Right lobe of liver (tissue), 4 donors: ENCODE measurements at regions not wholly inside any gene's neighbourhood (a gene's known extent, or its start where the extent isn't known, plus 50 kb on each side); places are given as distances from the start of the nearest gene placed in this dataset.

ENCODE experiments used
- POLR2A ChIP-seq: fragments of 450-650 bp; IDR thresholded peaks from one replicate; pipeline ENCODE4 v1.6.1; 2017; ENCODE audit warnings: antibody characterized with exemption, mild to moderate bottlenecking
- TF ChIP-seq, protein P1 (sequence below), 4 donors: fragments of 200-600 bp in 3 of 4; fragments of 450-650 bp in 1 of 4; IDR thresholded peaks; one replicate each; pipeline versions ENCODE4 v1.5.1 to v1.8.0; 2016 to 2022; ENCODE audit warnings: antibody characterized with exemption in 4 of 4, mild to moderate bottlenecking in 2 of 4
- donor health status: DM: no; HTN: no; CAD: no.
- donor health status: DM: no; HTN: no; CAD: no.
- donor health status: DM: no; HTN: yes; CAD: no.

- TF ChIP-seq, protein P1, sequence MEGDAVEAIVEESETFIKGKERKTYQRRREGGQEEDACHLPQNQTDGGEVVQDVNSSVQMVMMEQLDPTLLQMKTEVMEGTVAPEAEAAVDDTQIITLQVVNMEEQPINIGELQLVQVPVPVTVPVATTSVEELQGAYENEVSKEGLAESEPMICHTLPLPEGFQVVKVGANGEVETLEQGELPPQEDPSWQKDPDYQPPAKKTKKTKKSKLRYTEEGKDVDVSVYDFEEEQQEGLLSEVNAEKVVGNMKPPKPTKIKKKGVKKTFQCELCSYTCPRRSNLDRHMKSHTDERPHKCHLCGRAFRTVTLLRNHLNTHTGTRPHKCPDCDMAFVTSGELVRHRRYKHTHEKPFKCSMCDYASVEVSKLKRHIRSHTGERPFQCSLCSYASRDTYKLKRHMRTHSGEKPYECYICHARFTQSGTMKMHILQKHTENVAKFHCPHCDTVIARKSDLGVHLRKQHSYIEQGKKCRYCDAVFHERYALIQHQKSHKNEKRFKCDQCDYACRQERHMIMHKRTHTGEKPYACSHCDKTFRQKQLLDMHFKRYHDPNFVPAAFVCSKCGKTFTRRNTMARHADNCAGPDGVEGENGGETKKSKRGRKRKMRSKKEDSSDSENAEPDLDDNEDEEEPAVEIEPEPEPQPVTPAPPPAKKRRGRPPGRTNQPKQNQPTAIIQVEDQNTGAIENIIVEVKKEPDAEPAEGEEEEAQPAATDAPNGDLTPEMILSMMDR (IDR thresholded peaks at IDR 0.05) = no peak
- no peak for TF ChIP-seq POLR2A
These were observed 103.1 kb upstream of the CFAP20DC start for GRCh38 chr3:59152943-59153342.
